ENCODE measurements at regions not wholly inside any gene's neighbourhood (a gene's known extent, or its start where the extent isn't known, plus 50 kb on each side); places are given as distances from the start of the nearest gene placed in this dataset.
"Not testable (repeated sequence)": the region's sequence is repeated elsewhere in the genome, so short reads cannot be mapped to it uniquely, and the experiment has no call there.

- peak; percentile 25 for DNase-seq
Measured at GRCh38 chr12:118537481-118537917, 161.1 kb downstream of the SUDS3 start.

- DNase-seq = no peak
Measured at GRCh38 chr12:118541071-118541470, 164.7 kb downstream of the SUDS3 start.

- DNase-seq = no peak
Measured at GRCh38 chr12:118541934-118542333, 165.6 kb downstream of the SUDS3 start.

- no peak for DNase-seq
Measured at GRCh38 chr12:118543651-118544050, 167.3 kb downstream of the SUDS3 start.

GRCh38 chr12:118544569-118544968 is 168.2 kb downstream of the SUDS3 start:
- no peak for DNase-seq

GRCh38 chr12:118547606-118548005 is 171.3 kb downstream of the SUDS3 start:
- DNase-seq = not testable (repeated sequence)

- no peak for DNase-seq
Measured at GRCh38 chr12:118548887-118549509, 172.6 kb downstream of the SUDS3 start.

GRCh38 chr12:118549510-118549980 is 173.2 kb downstream of the SUDS3 start:
- DNase-seq = no peak

GRCh38 chr12:118553856-118554504 is 177.6 kb downstream of the SUDS3 start:
- DNase-seq = no peak

GRCh38 chr12:118558941-118559340 is 182.6 kb downstream of the SUDS3 start:
- no peak for DNase-seq

- no peak for DNase-seq
Measured at GRCh38 chr12:118560733-118561132, 184.4 kb downstream of the SUDS3 start.

- DNase-seq = no peak
Measured at GRCh38 chr12:118571730-118572129, 195.4 kb downstream of the SUDS3 start.

- DNase-seq = peak; percentile 94
Measured at GRCh38 chr12:118574288-118574687, 197.9 kb downstream of the SUDS3 start.

- DNase-seq = no peak
Measured at GRCh38 chr12:118575730-118576129, 199.4 kb downstream of the SUDS3 start.

- no peak for DNase-seq
Measured at GRCh38 chr12:118581371-118581770, 205.0 kb downstream of the SUDS3 start.

GRCh38 chr12:118582863-118583262 is 206.5 kb downstream of the SUDS3 start:
- no peak for DNase-seq

- DNase-seq = no peak
Measured at GRCh38 chr12:118586433-118586832, 210.1 kb downstream of the SUDS3 start.

- DNase-seq = no peak
Measured at GRCh38 chr12:118589162-118589561, 212.8 kb downstream of the SUDS3 start.

- DNase-seq = peak; percentile 23
Measured at GRCh38 chr12:118590406-118591150, 214.2 kb downstream of the SUDS3 start.

GRCh38 chr12:118603610-118604361 is 227.4 kb downstream of the SUDS3 start:
- DNase-seq = no peak

- no peak for DNase-seq
Measured at GRCh38 chr12:118606690-118607089, 230.3 kb downstream of the SUDS3 start.

GRCh38 chr12:118607831-118608230 is 231.5 kb downstream of the SUDS3 start:
- no peak for DNase-seq

GRCh38 chr12:118608770-118609344 is 232.5 kb downstream of the SUDS3 start:
- DNase-seq = no peak
